Erythroblast (primary cell): ENCODE measurements at regions not wholly inside any gene's neighbourhood (a gene's known extent, or its start where the extent isn't known, plus 50 kb on each side); places are given as distances from the start of the nearest gene placed in this dataset.

Experiments used
- GATA1 ChIP-seq: IDR thresholded peaks from 2 replicates; pipeline ENCODE4 v1.6.1; 2011; ENCODE audit warnings: low read depth, mild to moderate bottlenecking, control low read depth, low read length, moderate library complexity
- POLR2A ChIP-seq: IDR thresholded peaks from 2 replicates; pipeline ENCODE4 v1.6.1; 2011; ENCODE audit warnings: mild to moderate bottlenecking, low read length

DNA sequence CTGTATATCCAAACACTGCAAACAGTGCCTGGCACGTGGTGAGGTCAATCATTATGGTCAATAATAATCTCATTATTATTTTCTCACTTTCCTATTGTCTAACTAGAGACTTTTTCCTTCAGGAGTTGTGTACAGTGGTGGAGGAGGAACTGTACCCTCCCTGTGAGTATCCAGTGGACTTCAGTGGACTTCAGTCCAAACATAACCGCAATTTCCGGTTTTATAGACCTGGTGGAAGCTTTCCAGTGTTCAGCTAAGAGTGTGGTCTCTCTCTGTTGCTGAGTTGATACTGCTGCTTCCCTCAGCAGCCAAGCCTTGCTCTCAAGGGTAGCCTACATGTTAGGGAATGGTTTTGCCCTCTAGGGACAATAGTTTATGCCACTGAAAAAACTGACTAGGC, 447.1 kb downstream of the TMEM182 start:
- no peak for TF ChIP-seq POLR2A
- TF ChIP-seq GATA1 = no peak
